GM23338 (cell line): ENCODE measurements at regions not wholly inside any gene's neighbourhood (a gene's known extent, or its start where the extent isn't known, plus 50 kb on each side); places are given as distances from the start of the nearest gene placed in this dataset.

ENCODE experiments used
- CREB1 ChIP-seq: fragments of 250-450 bp; sonication (Bioruptor Pico); IDR thresholded peaks from 2 replicates; pipeline ENCODE4 v1.5.0; 2020; ENCODE audit warnings: low read depth, mild to moderate bottlenecking, moderate library complexity
- EZH2 ChIP-seq: fragments of 200-600 bp; sonication (generic); IDR thresholded peaks from one replicate; pipeline ENCODE4 v1.8.0; 2017; ENCODE audit warnings: antibody characterized with exemption, mild to moderate bottlenecking, low read depth; ENCODE audit not compliant: unreplicated experiment
- EZH2phosphoT487 ChIP-seq: fragments of 200-600 bp; sonication (generic); IDR thresholded peaks from one replicate; pipeline ENCODE4 v1.8.1; 2018; ENCODE audit warnings: antibody characterized with exemption; ENCODE audit not compliant: unreplicated experiment
- JUNB ChIP-seq: IDR thresholded peaks from one replicate; pipeline ENCODE4 v1.6.1; 2016; ENCODE audit warnings: antibody characterized with exemption; ENCODE audit not compliant: unreplicated experiment
- NANOG ChIP-seq: IDR thresholded peaks from 2 replicates; pipeline ENCODE4 v1.6.1; 2016; ENCODE audit warnings: antibody characterized with exemption, borderline replicate concordance
- POLR2AphosphoS5 ChIP-seq: IDR thresholded peaks from 2 replicates; pipeline ENCODE4 v1.6.1; 2016; ENCODE audit warnings: antibody characterized with exemption, low read depth
- ZNF114 ChIP-seq: fragments of 250-450 bp; sonication (Bioruptor Pico); IDR thresholded peaks from 2 replicates; pipeline ENCODE4 v1.5.0; 2020; ENCODE audit warnings: mild to moderate bottlenecking, moderate library complexity
- ZNF331 ChIP-seq: fragments of 250-450 bp; sonication (Bioruptor Pico); IDR thresholded peaks from 2 replicates; pipeline ENCODE4 v1.5.0; 2020; ENCODE audit warnings: low read depth, mild to moderate bottlenecking, moderate library complexity
- TF ChIP-seq, protein P1 (sequence below), 2 experiments: fragments of 200-600 bp in 1 of 2; sonication (generic) in 1 of 2; conservative IDR thresholded peaks; 2 replicates each; pipeline versions ENCODE4 v1.5.1 to v1.6.1; 2016 to 2017; ENCODE audit warnings: antibody characterized with exemption in 2 of 2, low read depth in 2 of 2, mild to moderate bottlenecking in 2 of 2, moderate library complexity in 1 of 2
- TF ChIP-seq, protein P2 (sequence below): IDR thresholded peaks from one replicate; pipeline ENCODE4 v1.6.1; 2018; ENCODE audit warnings: antibody characterized with exemption; ENCODE audit not compliant: unreplicated experiment
- TF ChIP-seq, protein P3 (sequence below): fragments of 250-450 bp; sonication (Bioruptor Pico); IDR thresholded peaks from 2 replicates; pipeline ENCODE4 v1.5.0; 2020; ENCODE audit warnings: mild to moderate bottlenecking, moderate library complexity

DNA sequence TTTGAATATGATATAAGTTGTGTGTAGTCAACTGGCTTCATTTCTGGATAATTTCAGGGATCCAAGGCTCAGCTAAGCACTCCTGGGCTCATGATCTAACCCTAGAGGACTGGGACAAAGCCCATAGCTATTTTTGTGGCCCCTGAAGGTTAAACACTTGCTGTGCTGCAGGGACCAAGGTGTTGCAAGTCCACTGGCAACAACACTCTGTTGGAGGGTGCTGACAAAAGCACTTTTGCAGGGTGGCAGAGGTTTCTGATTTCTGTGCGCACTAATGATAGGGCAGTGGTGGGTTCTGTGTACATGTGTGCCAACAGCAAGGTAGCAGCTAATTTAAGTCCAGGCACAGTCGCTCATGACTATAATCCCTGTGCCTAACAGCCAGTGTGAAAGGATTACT, 445.3 kb upstream of the SYNCRIP start:
- TF ChIP-seq, protein P1, sequence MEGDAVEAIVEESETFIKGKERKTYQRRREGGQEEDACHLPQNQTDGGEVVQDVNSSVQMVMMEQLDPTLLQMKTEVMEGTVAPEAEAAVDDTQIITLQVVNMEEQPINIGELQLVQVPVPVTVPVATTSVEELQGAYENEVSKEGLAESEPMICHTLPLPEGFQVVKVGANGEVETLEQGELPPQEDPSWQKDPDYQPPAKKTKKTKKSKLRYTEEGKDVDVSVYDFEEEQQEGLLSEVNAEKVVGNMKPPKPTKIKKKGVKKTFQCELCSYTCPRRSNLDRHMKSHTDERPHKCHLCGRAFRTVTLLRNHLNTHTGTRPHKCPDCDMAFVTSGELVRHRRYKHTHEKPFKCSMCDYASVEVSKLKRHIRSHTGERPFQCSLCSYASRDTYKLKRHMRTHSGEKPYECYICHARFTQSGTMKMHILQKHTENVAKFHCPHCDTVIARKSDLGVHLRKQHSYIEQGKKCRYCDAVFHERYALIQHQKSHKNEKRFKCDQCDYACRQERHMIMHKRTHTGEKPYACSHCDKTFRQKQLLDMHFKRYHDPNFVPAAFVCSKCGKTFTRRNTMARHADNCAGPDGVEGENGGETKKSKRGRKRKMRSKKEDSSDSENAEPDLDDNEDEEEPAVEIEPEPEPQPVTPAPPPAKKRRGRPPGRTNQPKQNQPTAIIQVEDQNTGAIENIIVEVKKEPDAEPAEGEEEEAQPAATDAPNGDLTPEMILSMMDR (conservative IDR thresholded peaks at IDR 0.05; ENCODE audit: low read depth in 2 of 2): no peak
- TF ChIP-seq, protein P2, sequence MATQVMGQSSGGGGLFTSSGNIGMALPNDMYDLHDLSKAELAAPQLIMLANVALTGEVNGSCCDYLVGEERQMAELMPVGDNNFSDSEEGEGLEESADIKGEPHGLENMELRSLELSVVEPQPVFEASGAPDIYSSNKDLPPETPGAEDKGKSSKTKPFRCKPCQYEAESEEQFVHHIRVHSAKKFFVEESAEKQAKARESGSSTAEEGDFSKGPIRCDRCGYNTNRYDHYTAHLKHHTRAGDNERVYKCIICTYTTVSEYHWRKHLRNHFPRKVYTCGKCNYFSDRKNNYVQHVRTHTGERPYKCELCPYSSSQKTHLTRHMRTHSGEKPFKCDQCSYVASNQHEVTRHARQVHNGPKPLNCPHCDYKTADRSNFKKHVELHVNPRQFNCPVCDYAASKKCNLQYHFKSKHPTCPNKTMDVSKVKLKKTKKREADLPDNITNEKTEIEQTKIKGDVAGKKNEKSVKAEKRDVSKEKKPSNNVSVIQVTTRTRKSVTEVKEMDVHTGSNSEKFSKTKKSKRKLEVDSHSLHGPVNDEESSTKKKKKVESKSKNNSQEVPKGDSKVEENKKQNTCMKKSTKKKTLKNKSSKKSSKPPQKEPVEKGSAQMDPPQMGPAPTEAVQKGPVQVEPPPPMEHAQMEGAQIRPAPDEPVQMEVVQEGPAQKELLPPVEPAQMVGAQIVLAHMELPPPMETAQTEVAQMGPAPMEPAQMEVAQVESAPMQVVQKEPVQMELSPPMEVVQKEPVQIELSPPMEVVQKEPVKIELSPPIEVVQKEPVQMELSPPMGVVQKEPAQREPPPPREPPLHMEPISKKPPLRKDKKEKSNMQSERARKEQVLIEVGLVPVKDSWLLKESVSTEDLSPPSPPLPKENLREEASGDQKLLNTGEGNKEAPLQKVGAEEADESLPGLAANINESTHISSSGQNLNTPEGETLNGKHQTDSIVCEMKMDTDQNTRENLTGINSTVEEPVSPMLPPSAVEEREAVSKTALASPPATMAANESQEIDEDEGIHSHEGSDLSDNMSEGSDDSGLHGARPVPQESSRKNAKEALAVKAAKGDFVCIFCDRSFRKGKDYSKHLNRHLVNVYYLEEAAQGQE: no peak
- no peak for TF ChIP-seq POLR2AphosphoS5
- TF ChIP-seq EZH2: no peak
- no peak for TF ChIP-seq CREB1 (CRISPR knock-in tag)
- no peak for TF ChIP-seq EZH2phosphoT487
- no peak for TF ChIP-seq NANOG
- TF ChIP-seq, protein P3, sequence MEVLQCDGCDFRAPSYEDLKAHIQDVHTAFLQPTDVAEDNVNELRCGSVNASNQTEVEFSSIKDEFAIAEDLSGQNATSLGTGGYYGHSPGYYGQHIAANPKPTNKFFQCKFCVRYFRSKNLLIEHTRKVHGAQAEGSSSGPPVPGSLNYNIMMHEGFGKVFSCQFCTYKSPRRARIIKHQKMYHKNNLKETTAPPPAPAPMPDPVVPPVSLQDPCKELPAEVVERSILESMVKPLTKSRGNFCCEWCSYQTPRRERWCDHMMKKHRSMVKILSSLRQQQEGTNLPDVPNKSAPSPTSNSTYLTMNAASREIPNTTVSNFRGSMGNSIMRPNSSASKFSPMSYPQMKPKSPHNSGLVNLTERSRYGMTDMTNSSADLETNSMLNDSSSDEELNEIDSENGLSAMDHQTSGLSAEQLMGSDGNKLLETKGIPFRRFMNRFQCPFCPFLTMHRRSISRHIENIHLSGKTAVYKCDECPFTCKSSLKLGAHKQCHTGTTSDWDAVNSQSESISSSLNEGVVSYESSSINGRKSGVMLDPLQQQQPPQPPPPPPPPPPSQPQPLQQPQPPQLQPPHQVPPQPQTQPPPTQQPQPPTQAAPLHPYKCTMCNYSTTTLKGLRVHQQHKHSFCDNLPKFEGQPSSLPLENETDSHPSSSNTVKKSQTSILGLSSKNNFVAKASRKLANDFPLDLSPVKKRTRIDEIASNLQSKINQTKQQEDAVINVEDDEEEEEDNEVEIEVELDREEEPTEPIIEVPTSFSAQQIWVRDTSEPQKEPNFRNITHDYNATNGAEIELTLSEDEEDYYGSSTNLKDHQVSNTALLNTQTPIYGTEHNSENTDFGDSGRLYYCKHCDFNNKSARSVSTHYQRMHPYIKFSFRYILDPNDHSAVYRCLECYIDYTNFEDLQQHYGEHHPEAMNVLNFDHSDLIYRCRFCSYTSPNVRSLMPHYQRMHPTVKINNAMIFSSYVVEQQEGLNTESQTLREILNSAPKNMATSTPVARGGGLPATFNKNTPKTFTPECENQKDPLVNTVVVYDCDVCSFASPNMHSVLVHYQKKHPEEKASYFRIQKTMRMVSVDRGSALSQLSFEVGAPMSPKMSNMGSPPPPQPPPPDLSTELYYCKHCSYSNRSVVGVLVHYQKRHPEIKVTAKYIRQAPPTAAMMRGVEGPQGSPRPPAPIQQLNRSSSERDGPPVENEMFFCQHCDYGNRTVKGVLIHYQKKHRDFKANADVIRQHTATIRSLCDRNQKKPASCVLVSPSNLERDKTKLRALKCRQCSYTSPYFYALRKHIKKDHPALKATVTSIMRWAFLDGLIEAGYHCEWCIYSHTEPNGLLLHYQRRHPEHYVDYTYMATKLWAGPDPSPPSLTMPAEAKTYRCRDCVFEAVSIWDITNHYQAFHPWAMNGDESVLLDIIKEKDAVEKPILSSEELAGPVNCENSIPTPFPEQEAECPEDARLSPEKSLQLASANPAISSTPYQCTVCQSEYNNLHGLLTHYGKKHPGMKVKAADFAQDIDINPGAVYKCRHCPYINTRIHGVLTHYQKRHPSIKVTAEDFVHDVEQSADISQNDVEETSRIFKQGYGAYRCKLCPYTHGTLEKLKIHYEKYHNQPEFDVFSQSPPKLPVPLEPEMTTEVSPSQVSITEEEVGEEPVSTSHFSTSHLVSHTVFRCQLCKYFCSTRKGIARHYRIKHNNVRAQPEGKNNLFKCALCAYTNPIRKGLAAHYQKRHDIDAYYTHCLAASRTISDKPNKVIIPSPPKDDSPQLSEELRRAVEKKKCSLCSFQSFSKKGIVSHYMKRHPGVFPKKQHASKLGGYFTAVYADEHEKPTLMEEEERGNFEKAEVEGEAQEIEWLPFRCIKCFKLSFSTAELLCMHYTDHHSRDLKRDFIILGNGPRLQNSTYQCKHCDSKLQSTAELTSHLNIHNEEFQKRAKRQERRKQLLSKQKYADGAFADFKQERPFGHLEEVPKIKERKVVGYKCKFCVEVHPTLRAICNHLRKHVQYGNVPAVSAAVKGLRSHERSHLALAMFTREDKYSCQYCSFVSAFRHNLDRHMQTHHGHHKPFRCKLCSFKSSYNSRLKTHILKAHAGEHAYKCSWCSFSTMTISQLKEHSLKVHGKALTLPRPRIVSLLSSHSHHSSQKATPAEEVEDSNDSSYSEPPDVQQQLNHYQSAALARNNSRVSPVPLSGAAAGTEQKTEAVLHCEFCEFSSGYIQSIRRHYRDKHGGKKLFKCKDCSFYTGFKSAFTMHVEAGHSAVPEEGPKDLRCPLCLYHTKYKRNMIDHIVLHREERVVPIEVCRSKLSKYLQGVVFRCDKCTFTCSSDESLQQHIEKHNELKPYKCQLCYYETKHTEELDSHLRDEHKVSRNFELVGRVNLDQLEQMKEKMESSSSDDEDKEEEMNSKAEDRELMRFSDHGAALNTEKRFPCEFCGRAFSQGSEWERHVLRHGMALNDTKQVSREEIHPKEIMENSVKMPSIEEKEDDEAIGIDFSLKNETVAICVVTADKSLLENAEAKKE (CRISPR knock-in tag): no peak
- TF ChIP-seq ZNF114 (CRISPR knock-in tag): no peak
- TF ChIP-seq ZNF331 (CRISPR knock-in tag): no peak
- no peak for TF ChIP-seq JUNB
